OCI-LY3 (cell line): ENCODE measurements at regions not wholly inside any gene's neighbourhood (a gene's known extent, or its start where the extent isn't known, plus 50 kb on each side); places are given as distances from the start of the nearest gene placed in this dataset.
A peak's percentile ranks its signal among the peaks of the same experiment; 100 is the strongest.
"Not testable (repeated sequence)": the region's sequence is repeated elsewhere in the genome, so short reads cannot be mapped to it uniquely, and the experiment has no call there.

Experiments used
- H2AFZ ChIP-seq: fragments of 200-600, 300-600 bp; shearing (Covaris generic); 2 replicates; pipeline ENCODE4 v1.6.0; 2014; ENCODE audit warnings: antibody characterized with exemption, low read depth, low read length
- H3K27ac ChIP-seq: fragments of 200-600, 300-600 bp; sonication (generic); 2 replicates; pipeline ENCODE4 v1.5.1; 2014; ENCODE audit warnings: mild to moderate bottlenecking, low read length, moderate library complexity, mixed read lengths
- H3K27me3 ChIP-seq: fragments of 200-600, 300-600 bp; sonication (generic); 2 replicates; pipeline ENCODE4 v1.6.1; 2014; ENCODE audit warnings: low read depth, low read length, mixed read lengths
- H3K36me3 ChIP-seq: fragments of 200-600, 300-600 bp; sonication (generic); replicated peaks from 2 replicates; pipeline ENCODE3; 2014; ENCODE audit warnings: low read depth, low read length, mixed read lengths
- H3K4me1 ChIP-seq: fragments of 300-600, 200-600 bp; sonication (generic); 2 replicates; pipeline ENCODE4 v1.6.1; 2014; ENCODE audit warnings: low read length, mixed read lengths
- H3K4me2 ChIP-seq: fragments of 200-600, 300-600 bp; sonication (generic); 2 replicates; pipeline ENCODE4 v1.6.1; 2014; ENCODE audit warnings: low read length, mixed read lengths
- H3K4me3 ChIP-seq: fragments of 300-600, 200-600 bp; sonication (generic); 2 replicates; pipeline ENCODE4 v1.5.1; 2014; ENCODE audit warnings: antibody characterized with exemption, mild to moderate bottlenecking, low read length, moderate library complexity
- H3K79me2 ChIP-seq: fragments of 300-600, 200-600 bp; shearing (Covaris generic); 2 replicates; pipeline ENCODE4 v1.6.1; 2014; ENCODE audit warnings: mild to moderate bottlenecking, low read length, mixed read lengths
- H3K9ac ChIP-seq: fragments of 300-600, 200-600 bp; shearing (Covaris generic); 2 replicates; pipeline ENCODE4 v1.6.0; 2014; ENCODE audit warnings: mild to moderate bottlenecking, low read length, moderate library complexity
- H3K9me3 ChIP-seq: fragments of 200-600, 300-600 bp; shearing (Covaris generic); 2 replicates; pipeline ENCODE4 v1.6.1; 2014; ENCODE audit warnings: low read length, mixed read lengths; ENCODE audit not compliant: insufficient read depth
- H4K20me1 ChIP-seq: fragments of 200-600, 300-600 bp; sonication (generic); 2 replicates; pipeline ENCODE4 v1.6.1; 2016; ENCODE audit warnings: low read length, mixed read lengths; ENCODE audit not compliant: insufficient read depth
- EZH2phosphoT487 ChIP-seq: fragments of 200-600 bp; shearing (Covaris generic); IDR thresholded peaks from 2 replicates; pipeline ENCODE4 v1.6.1; 2018; ENCODE audit warnings: antibody characterized with exemption, mixed run types, low read depth
- TF ChIP-seq, protein P1 (sequence below): fragments of 200-600, 300-600 bp; sonication (generic); IDR thresholded peaks from 2 replicates; pipeline ENCODE4 v1.5.1; 2014; ENCODE audit warnings: antibody characterized with exemption, low read length, low read depth

DNA sequence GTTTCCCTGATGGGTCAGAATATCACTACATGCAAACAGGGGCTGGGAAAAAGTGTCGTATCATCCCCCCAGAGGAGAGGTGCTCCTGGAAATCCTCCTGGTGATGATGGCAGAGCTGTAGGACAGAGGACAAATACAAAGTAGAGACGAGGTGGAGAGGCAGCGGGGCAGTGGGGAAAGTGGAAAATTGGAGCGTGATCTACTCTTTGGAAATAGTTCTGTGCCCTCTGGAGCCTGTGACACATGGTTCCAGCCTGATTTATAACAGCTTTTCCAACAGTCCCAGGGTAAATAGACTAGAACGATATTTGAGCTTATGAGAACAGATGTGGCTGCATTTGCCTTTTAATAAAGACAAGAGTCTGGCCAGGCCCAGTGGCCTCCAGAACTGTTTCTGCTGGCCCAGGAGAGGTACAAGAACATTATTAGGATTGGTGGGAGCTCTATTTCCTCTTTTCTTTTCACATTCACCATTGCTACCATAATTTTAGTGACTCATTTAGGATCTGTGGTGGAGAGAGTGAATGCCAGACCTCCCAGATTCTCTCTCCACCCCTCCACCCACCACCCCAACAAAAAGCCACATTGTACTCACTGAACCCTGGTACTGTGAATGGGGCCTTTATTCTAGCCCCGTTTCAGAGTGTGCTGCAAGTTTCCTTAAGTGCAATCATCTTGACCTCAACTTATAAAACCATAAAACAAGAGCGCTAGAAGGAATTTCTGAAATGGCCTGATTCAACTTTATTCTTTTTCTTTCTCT is 78.3 kb downstream of the BTBD3 start:
- TF ChIP-seq, protein P1, sequence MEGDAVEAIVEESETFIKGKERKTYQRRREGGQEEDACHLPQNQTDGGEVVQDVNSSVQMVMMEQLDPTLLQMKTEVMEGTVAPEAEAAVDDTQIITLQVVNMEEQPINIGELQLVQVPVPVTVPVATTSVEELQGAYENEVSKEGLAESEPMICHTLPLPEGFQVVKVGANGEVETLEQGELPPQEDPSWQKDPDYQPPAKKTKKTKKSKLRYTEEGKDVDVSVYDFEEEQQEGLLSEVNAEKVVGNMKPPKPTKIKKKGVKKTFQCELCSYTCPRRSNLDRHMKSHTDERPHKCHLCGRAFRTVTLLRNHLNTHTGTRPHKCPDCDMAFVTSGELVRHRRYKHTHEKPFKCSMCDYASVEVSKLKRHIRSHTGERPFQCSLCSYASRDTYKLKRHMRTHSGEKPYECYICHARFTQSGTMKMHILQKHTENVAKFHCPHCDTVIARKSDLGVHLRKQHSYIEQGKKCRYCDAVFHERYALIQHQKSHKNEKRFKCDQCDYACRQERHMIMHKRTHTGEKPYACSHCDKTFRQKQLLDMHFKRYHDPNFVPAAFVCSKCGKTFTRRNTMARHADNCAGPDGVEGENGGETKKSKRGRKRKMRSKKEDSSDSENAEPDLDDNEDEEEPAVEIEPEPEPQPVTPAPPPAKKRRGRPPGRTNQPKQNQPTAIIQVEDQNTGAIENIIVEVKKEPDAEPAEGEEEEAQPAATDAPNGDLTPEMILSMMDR, result no peak
- TF ChIP-seq EZH2phosphoT487, result no peak
- Histone ChIP-seq H3K4me2 (no peak overlapping the region), H4K20me1 (no peaks in the 10 kb centered on the region), H3K9me3 (no peaks in the 10 kb centered on the region), H2AFZ (no peak overlapping the region), H3K79me2 (no peaks in the 10 kb centered on the region), H3K27ac (no peak overlapping the region), H3K27me3 (no peaks in the 10 kb centered on the region), H3K4me1 (no peaks in the 10 kb centered on the region), H3K36me3 (no peaks in the 10 kb centered on the region), H3K9ac (no peak overlapping the region), H3K4me3 (no peak overlapping the region)

DNA sequence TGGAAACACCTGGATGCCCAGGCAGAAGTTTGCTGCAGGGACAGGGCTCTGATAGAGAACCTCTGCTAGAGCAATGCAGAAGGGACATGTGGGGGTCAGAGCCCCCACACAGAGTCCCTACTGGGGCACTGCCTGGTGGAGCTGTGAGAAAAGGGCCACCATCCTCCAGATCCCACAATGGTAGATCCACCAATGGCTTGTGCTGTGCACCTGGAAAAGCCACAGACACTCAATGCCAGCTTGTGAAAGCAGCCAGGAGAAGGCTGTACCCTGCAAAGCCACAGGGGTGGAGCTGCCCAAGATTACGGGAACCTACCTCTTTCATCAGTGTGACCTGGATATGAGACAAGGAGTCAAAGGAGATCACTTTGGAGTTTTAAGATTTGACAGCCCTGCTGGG is 87.1 kb downstream of the BTBD3 start:
- not testable (repeated sequence) for H3K9me3 ChIP-seq, H3K36me3 ChIP-seq, H3K4me1 ChIP-seq, H3K4me3 ChIP-seq, H4K20me1 ChIP-seq, H3K27me3 ChIP-seq, H3K79me2 ChIP-seq, H3K9ac ChIP-seq, H3K4me2 ChIP-seq, H2AFZ ChIP-seq, H3K27ac ChIP-seq

DNA sequence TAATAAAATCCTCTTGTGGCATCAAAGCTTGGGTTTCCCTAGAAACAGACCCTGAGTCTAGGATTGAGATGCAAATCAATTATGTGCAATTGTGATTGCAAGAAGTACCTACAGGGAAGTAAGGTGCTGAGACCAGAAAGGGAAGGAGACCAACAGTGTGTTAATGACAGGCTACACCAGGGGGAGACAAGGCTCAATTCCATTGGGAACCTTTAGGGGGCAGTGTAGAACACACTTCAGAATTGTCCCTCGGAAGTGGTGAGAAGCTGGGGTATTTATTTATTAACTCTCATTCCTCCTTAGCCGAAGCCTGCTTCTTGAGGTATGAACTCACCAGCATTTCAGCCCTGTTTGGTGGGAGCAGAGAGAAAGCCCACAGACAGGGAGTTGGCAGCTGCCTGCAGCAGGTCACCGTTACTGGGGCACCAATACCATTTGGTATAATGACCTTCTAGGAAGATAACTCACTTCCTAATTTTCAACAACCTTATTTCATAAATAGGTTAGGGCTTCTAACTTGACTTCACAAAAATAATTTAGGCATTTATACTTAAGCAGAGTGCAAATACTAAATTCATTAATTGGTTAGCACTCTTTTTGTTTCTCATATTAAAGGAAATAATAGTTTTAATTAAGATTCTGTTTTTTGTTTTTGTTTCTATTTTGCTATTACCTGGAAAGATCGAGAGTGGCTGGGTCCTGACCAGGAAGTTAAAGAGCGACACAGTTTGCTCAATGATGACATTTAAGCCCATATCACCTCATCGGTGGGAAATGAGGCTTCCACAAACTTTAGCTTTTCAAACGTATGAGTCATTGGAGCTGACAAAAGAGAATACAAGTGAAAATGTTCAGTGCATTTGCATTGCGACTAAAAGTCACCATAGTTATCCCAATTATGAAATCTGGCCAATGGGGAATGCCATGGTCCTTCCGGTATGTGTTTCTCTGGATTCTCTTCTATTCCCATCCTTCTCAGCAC is 94.8 kb downstream of the BTBD3 start:
- Histone ChIP-seq H3K27ac (no peak overlapping the region), H3K9ac (no peak overlapping the region), H3K9me3 (no peaks in the 10 kb centered on the region), H3K36me3 (no peaks in the 10 kb centered on the region), H3K79me2 (no peaks in the 10 kb centered on the region), H3K27me3 (no peaks in the 10 kb centered on the region), H3K4me1 (no peaks in the 10 kb centered on the region), H4K20me1 (no peaks in the 10 kb centered on the region), H3K4me2 (peak overlapping the region; percentile 27; the same call in 1 of the 2 replicates), H3K4me3 (no peak overlapping the region), H2AFZ (peak overlapping the region; percentile 15; the same call in 1 of the 2 replicates)
- TF ChIP-seq, protein P1, result peak; percentile 99
- TF ChIP-seq EZH2phosphoT487, result no peak

- H3K4me3 ChIP-seq, result no peak overlapping the region
- no peak overlapping the region for H3K9ac ChIP-seq
- H3K4me2 ChIP-seq, result no peak overlapping the region
- no peaks in the 10 kb centered on the region for H3K27me3 ChIP-seq
- no peak for TF ChIP-seq EZH2phosphoT487
- TF ChIP-seq, protein P1, result no peak
- no peaks in the 10 kb centered on the region for H4K20me1 ChIP-seq
- no peaks in the 10 kb centered on the region for H3K36me3 ChIP-seq
- no peak overlapping the region for H3K27ac ChIP-seq
- H2AFZ ChIP-seq, result no peak overlapping the region
- no peaks in the 10 kb centered on the region for H3K79me2 ChIP-seq
- no peaks in the 10 kb centered on the region for H3K9me3 ChIP-seq
- H3K4me1 ChIP-seq, result no peaks in the 10 kb centered on the region
Measured at GRCh38 chr20:12014276-12014675, 96.6 kb downstream of the BTBD3 start.
